ENCODE measurements at regions not wholly inside any gene's neighbourhood (a gene's known extent, or its start where the extent isn't known, plus 50 kb on each side); places are given as distances from the start of the nearest gene placed in this dataset.

GRCh38 chr3:168977716-168978374 lies 685.7 kb downstream of the MECOM start:
- BruUV-seq (replicated peaks), result no TSS peak
- intact Hi-C loops (cut with micrococcal nuclease; ENCODE audit: unreplicated experiment), result no loop called here
- H3K9me2 ChIP-seq (ENCODE audit: insufficient read depth), result peaks cover 7% of the 10 kb centered on the region
- no peaks in the 10 kb centered on the region for H4K20me1 ChIP-seq (ENCODE audit: insufficient read depth)
- no peak overlapping the region for H2AFZ ChIP-seq
- no peaks in the 10 kb centered on the region for H3K36me3 ChIP-seq (ENCODE audit: low read depth)
- no peaks in the 10 kb centered on the region for H3K27me3 ChIP-seq (ENCODE audit: insufficient read depth, low read depth)
- CTCF ChIA-PET, result interaction anchor here (0.8 kb wide), 1 partner anchor 348 kb away, joined by 7 read pairs; no protein-coding TSS in a partner anchor
- H3K4me1 ChIP-seq (replicated peaks; ENCODE audit: insufficient read depth), result no peaks in the 10 kb centered on the region
- POLR2A ChIA-PET (ENCODE audit: unreplicated experiment), result no interaction called here
- no peaks in the 10 kb centered on the region for H3K79me2 ChIP-seq (ENCODE audit: low read depth)
- H3K9me3 ChIP-seq (ENCODE audit: insufficient read depth, low read depth), result no peaks in the 10 kb centered on the region
- no peak for DNase-seq
- no peak overlapping the region for H3K4me2 ChIP-seq
- TF ChIP-seq EZH2 (IDR thresholded peaks at IDR 0.05; ENCODE audit: low read depth), result no peak
- TF ChIP-seq CTCF (conservative IDR thresholded peaks at IDR 0.05), result no peak
- H3F3A ChIP-seq (ENCODE audit: insufficient read depth, low read depth), result no peaks in the 10 kb centered on the region
- no peak overlapping the region for H3K27ac ChIP-seq
- no peak overlapping the region for H3K4me3 ChIP-seq

GRCh38 chr3:168976969-168977368 lies 686.5 kb downstream of the MECOM start:
- Histone ChIP-seq H3K4me1 (replicated peaks; ENCODE audit: insufficient read depth) (no peaks in the 10 kb centered on the region), H4K20me1 (ENCODE audit: insufficient read depth) (no peaks in the 10 kb centered on the region), H3K27ac (no peak overlapping the region), H3F3A (ENCODE audit: insufficient read depth, low read depth) (no peaks in the 10 kb centered on the region), H3K27me3 (ENCODE audit: insufficient read depth, low read depth) (no peaks in the 10 kb centered on the region), H3K79me2 (ENCODE audit: low read depth) (no peaks in the 10 kb centered on the region), H3K4me2 (no peak overlapping the region), H2AFZ (no peak overlapping the region), H3K9me3 (ENCODE audit: insufficient read depth, low read depth) (no peaks in the 10 kb centered on the region), H3K4me3 (no peak overlapping the region), H3K36me3 (ENCODE audit: low read depth) (no peaks in the 10 kb centered on the region), H3K9me2 (ENCODE audit: insufficient read depth) (peaks cover 7% of the 10 kb centered on the region)
- DNase-seq, result no peak
- intact Hi-C loops (cut with micrococcal nuclease; ENCODE audit: unreplicated experiment), result no loop called here
- ChIA-PET CTCF (interaction anchor here (0.7 kb wide), 1 partner anchor 23 kb away, joined by 4 read pairs; no protein-coding TSS in a partner anchor), POLR2A (ENCODE audit: unreplicated experiment) (interaction anchor here (0.6 to 0.7 kb wide), 2 partner anchors 34 to 688 kb away, joined by 5 to 7 read pairs; no protein-coding TSS in a partner anchor)
- no TSS peak for BruUV-seq (replicated peaks)
- TF ChIP-seq EZH2 (IDR thresholded peaks at IDR 0.05; ENCODE audit: low read depth) (no peak), CTCF (conservative IDR thresholded peaks at IDR 0.05) (no peak)

GRCh38 chr3:168975576-168975975 lies 687.9 kb downstream of the MECOM start:
- Histone ChIP-seq H2AFZ (no peak overlapping the region), H3K4me1 (replicated peaks; ENCODE audit: insufficient read depth) (no peaks in the 10 kb centered on the region), H3K9me3 (ENCODE audit: insufficient read depth, low read depth) (no peaks in the 10 kb centered on the region), H3K27ac (no peak overlapping the region), H3K4me2 (no peak overlapping the region), H4K20me1 (ENCODE audit: insufficient read depth) (no peaks in the 10 kb centered on the region), H3K27me3 (ENCODE audit: insufficient read depth, low read depth) (no peaks in the 10 kb centered on the region), H3K36me3 (ENCODE audit: low read depth) (no peaks in the 10 kb centered on the region), H3F3A (ENCODE audit: insufficient read depth, low read depth) (no peaks in the 10 kb centered on the region), H3K4me3 (no peak overlapping the region), H3K9me2 (ENCODE audit: insufficient read depth) (no peaks in the 10 kb centered on the region), H3K79me2 (ENCODE audit: low read depth) (no peaks in the 10 kb centered on the region)
- ChIA-PET CTCF (no interaction called here), POLR2A (ENCODE audit: unreplicated experiment) (no interaction called here)
- intact Hi-C loops (cut with micrococcal nuclease; ENCODE audit: unreplicated experiment), result no loop called here
- BruUV-seq (replicated peaks), result no TSS peak
- no peak for TF ChIP-seq CTCF (conservative IDR thresholded peaks at IDR 0.05)
- TF ChIP-seq EZH2 (IDR thresholded peaks at IDR 0.05; ENCODE audit: low read depth), result no peak
- no peak for DNase-seq

Measured in PC-9 (cell line).